CD4-positive, alpha-beta T cell (primary cell): ENCODE measurements at regions not wholly inside any gene's neighbourhood (a gene's known extent, or its start where the extent isn't known, plus 50 kb on each side); places are given as distances from the start of the nearest gene placed in this dataset.

Source experiments
- ATAC-seq: fragments of 200-7000 bp; cut with Tn5 transposase; one replicate; pipeline ENCODE4 v1.10.0; 2022; ENCODE audit warnings: mild to moderate bottlenecking; ENCODE audit not compliant: poor library complexity
- CTCF ChIA-PET: fragments of 350-600 bp; sonication (Branson Sonifier 250); formaldehyde crosslinking; loops from one replicate; lab custom pipeline; 2021; ENCODE audit warnings: antibody characterized with exemption, inconsistent platforms; lab: Charles Lee
- POLR2A ChIA-PET: fragments of 350-600 bp; sonication (Branson Sonifier 250); formaldehyde crosslinking; loops from one replicate; lab custom pipeline; 2021; ENCODE audit warnings: antibody characterized with exemption, inconsistent platforms; lab: Charles Lee
- DNase-seq, 14 experiments: peaks; one replicate each; pipeline ENCODE4 v3.0.0-alpha.2; 2013 to 2020; ENCODE audit warnings: mixed read lengths in 2 of 14
- H3K27ac ChIP-seq, 2 donors: one replicate each; pipeline versions ENCODE4 v1.5.1 to v1.7.0; 2013; ENCODE audit warnings: low read length in 2 of 2, low read depth in 1 of 2, mild to moderate bottlenecking in 1 of 2
- H3K27me3 ChIP-seq, 2 experiments: 1 replicate in 1 of 2; 2 replicates in 1 of 2; pipeline versions ENCODE4 v1.6.1 to v1.7.0; 2013; ENCODE audit warnings: low read length in 2 of 2, control low read depth in 1 of 2, mild to moderate bottlenecking in 1 of 2, moderate library complexity in 1 of 2; ENCODE audit not compliant: insufficient read depth in 2 of 2, control insufficient read depth in 1 of 2
- H3K36me3 ChIP-seq: one replicate; pipeline ENCODE4 v1.6.1; 2013; ENCODE audit warnings: low read length, control low read depth; ENCODE audit not compliant: insufficient read depth
- H3K4me1 ChIP-seq: one replicate; pipeline ENCODE4 v1.6.1; 2013; ENCODE audit warnings: low read length, control low read depth; ENCODE audit not compliant: insufficient read depth
- H3K4me3 ChIP-seq: one replicate; pipeline ENCODE4 v1.5.1; 2013; ENCODE audit warnings: mild to moderate bottlenecking, low read length, moderate library complexity
- H3K9me3 ChIP-seq, 2 experiments: 1 replicate in 1 of 2; 2 replicates in 1 of 2; pipeline versions ENCODE4 v1.6.1 to v1.7.0; 2013; ENCODE audit warnings: low read length in 2 of 2, mild to moderate bottlenecking in 2 of 2, control low read depth in 1 of 2, moderate library complexity in 1 of 2; ENCODE audit not compliant: control insufficient read depth in 1 of 2, insufficient read depth in 1 of 2
- H3K27ac Mint-ChIP-seq: one replicate; pipeline ENCODE4 v1.8.0; 2020; ENCODE audit warnings: mixed read lengths
- H3K27me3 Mint-ChIP-seq: one replicate; pipeline ENCODE4 v1.8.0; 2021; ENCODE audit warnings: mixed read lengths
- H3K36me3 Mint-ChIP-seq: one replicate; pipeline ENCODE4 v1.8.0; 2021; ENCODE audit warnings: low read depth, mixed read lengths
- H3K4me1 Mint-ChIP-seq: one replicate; pipeline ENCODE4 v1.8.0; 2021; ENCODE audit warnings: low read depth, mixed read lengths
- H3K4me3 Mint-ChIP-seq: one replicate; pipeline ENCODE4 v1.8.0; 2020; ENCODE audit warnings: mild to moderate bottlenecking, mixed read lengths
- H3K9me3 Mint-ChIP-seq: one replicate; pipeline ENCODE4 v1.8.0; 2020; ENCODE audit warnings: mixed read lengths
- CTCF ChIP-seq: fragments of 200-600 bp; IDR thresholded peaks from one replicate; pipeline ENCODE4 v1.8.0; 2022; ENCODE audit warnings: antibody characterized with exemption, mild to moderate bottlenecking
- intact Hi-C, 2 experiments: fragments of 100-400 bp; cut with DNase I in 1 of 2; cut with micrococcal nuclease in 1 of 2; formaldehyde crosslinking; loops; one replicate each; pipeline versions ENCODE4 v1.15.1 to v1.9.0; 2023 to 2025; cut with DNase I, micrococcal nuclease

- ChIA-PET CTCF (no interaction called here), POLR2A (no interaction called here)
- Histone ChIP-seq H3K4me3 (no peak overlapping the region), H3K36me3 (no peaks in the 10 kb centered on the region), H3K4me1 (no peaks in the 10 kb centered on the region), H3K27ac (no peak overlapping the region), H3K27me3 (no peaks in the 10 kb centered on the region), H3K9me3 (no peaks in the 10 kb centered on the region)
- H3K36me3 Mint-ChIP-seq, result no peaks in the 10 kb centered on the region
- no peak for TF ChIP-seq CTCF
- intact Hi-C loops, result no loop called here
- ATAC-seq (no peak), DNase-seq (no peak)
- peaks cover 3% of the 10 kb centered on the region for H3K9me3 Mint-ChIP-seq
- H3K27me3 Mint-ChIP-seq, result no peaks in the 10 kb centered on the region
- H3K4me1 Mint-ChIP-seq, result no peaks in the 10 kb centered on the region
- no peak overlapping the region for H3K27ac Mint-ChIP-seq
- H3K4me3 Mint-ChIP-seq, result no peak overlapping the region
Observed at GRCh38 chr11:115042002-115042401, 363.7 kb downstream of the NXPE2 start.

GRCh38 chr11:115047631-115048030, 369.3 kb downstream of the NXPE2 start:
- Mint-ChIP-seq H3K36me3 (no peaks in the 10 kb centered on the region), H3K4me1 (no peaks in the 10 kb centered on the region), H3K27me3 (no peaks in the 10 kb centered on the region), H3K9me3 (no peaks in the 10 kb centered on the region), H3K27ac (no peak overlapping the region), H3K4me3 (no peak overlapping the region)
- DNase-seq, result no peak
- H3K4me3 ChIP-seq, result no peak overlapping the region
- peaks cover 0 to 7% of the 10 kb centered on the region in 2 experiments for H3K9me3 ChIP-seq
- no peak overlapping the region for H3K27ac ChIP-seq
- no peaks in the 10 kb centered on the region for H3K27me3 ChIP-seq
- ChIA-PET CTCF (no interaction called here), POLR2A (no interaction called here)
- intact Hi-C loops, result no loop called here
- no peaks in the 10 kb centered on the region for H3K36me3 ChIP-seq
- TF ChIP-seq CTCF, result no peak
- ATAC-seq, result no peak
- H3K4me1 ChIP-seq, result no peaks in the 10 kb centered on the region

- no peaks in the 10 kb centered on the region for H3K27me3 ChIP-seq
- no peak for TF ChIP-seq CTCF
- H3K27ac ChIP-seq, result no peak overlapping the region
- Mint-ChIP-seq H3K4me3 (no peak overlapping the region), H3K9me3 (peaks cover 2% of the 10 kb centered on the region), H3K27me3 (no peaks in the 10 kb centered on the region), H3K4me1 (no peaks in the 10 kb centered on the region), H3K27ac (no peak overlapping the region), H3K36me3 (no peaks in the 10 kb centered on the region)
- CTCF ChIA-PET, result no interaction called here
- intact Hi-C loops, result no loop called here
- peaks cover 0 to 7% of the 10 kb centered on the region in 2 experiments for H3K9me3 ChIP-seq
- ATAC-seq (no peak), DNase-seq (no peak)
- no peaks in the 10 kb centered on the region for H3K36me3 ChIP-seq
- H3K4me3 ChIP-seq, result no peak overlapping the region
- H3K4me1 ChIP-seq, result no peaks in the 10 kb centered on the region
- POLR2A ChIA-PET, result no interaction called here
Observed at GRCh38 chr11:115049796-115050195, 371.5 kb downstream of the NXPE2 start.
